Right renal cortex interstitium (tissue), 3 donors: ENCODE measurements at regions not wholly inside any gene's neighbourhood (a gene's known extent, or its start where the extent isn't known, plus 50 kb on each side); places are given as distances from the start of the nearest gene placed in this dataset.
"Not testable (repeated sequence)": the region's sequence is repeated elsewhere in the genome, so short reads cannot be mapped to it uniquely, and the experiment has no call there.

Experiments used
- DNase-seq, 3 donors: peaks; one replicate each; pipeline ENCODE4 v3.0.0-alpha.2; 2013; ENCODE audit warnings: low read depth in 3 of 3, low spot score in 2 of 3

- DNase-seq: no peak
These were observed 386.5 kb upstream of the SGO1 start for GRCh38 chr3:20572473-20572872.

- DNase-seq: no peak
These were observed 383.3 kb upstream of the SGO1 start for GRCh38 chr3:20569310-20569709.

- no peak for DNase-seq
These were observed 379.0 kb upstream of the SGO1 start for GRCh38 chr3:20564966-20565365.

- DNase-seq: no peak
These were observed 378.0 kb upstream of the SGO1 start for GRCh38 chr3:20563985-20564384.

GRCh38 chr3:20563251-20563650 is 377.2 kb upstream of the SGO1 start:
- DNase-seq: no peak

- DNase-seq: no peak
These were observed 375.2 kb upstream of the SGO1 start for GRCh38 chr3:20561166-20561565.

- DNase-seq: not testable (repeated sequence)
These were observed 374.4 kb upstream of the SGO1 start for GRCh38 chr3:20560446-20560845.

- no peak for DNase-seq
These were observed 372.2 kb upstream of the SGO1 start for GRCh38 chr3:20558161-20558560.

GRCh38 chr3:20556661-20557060 is 370.7 kb upstream of the SGO1 start:
- DNase-seq: no peak

GRCh38 chr3:20552605-20553275 is 366.7 kb upstream of the SGO1 start:
- no peak for DNase-seq

- DNase-seq: not testable (repeated sequence)
These were observed 361.6 kb upstream of the SGO1 start for GRCh38 chr3:20547361-20548269.

- no peak for DNase-seq
These were observed 360.6 kb upstream of the SGO1 start for GRCh38 chr3:20546636-20547035.

- no peak for DNase-seq
These were observed 357.7 kb upstream of the SGO1 start for GRCh38 chr3:20543535-20544226.

GRCh38 chr3:20540066-20540465 is 354.1 kb upstream of the SGO1 start:
- DNase-seq: no peak

- DNase-seq: no peak
These were observed 353.7 kb upstream of the SGO1 start for GRCh38 chr3:20539666-20540065.

GRCh38 chr3:20537234-20537633 is 351.2 kb upstream of the SGO1 start:
- no peak for DNase-seq

GRCh38 chr3:20529911-20530310 is 343.9 kb upstream of the SGO1 start:
- DNase-seq: no peak

- DNase-seq: no peak
These were observed 342.3 kb upstream of the SGO1 start for GRCh38 chr3:20528180-20528770.

- no peak for DNase-seq
These were observed 341.4 kb upstream of the SGO1 start for GRCh38 chr3:20527368-20527767.

- no peak for DNase-seq
These were observed 338.3 kb upstream of the SGO1 start for GRCh38 chr3:20524328-20524727.

- no peak for DNase-seq
These were observed 337.3 kb upstream of the SGO1 start for GRCh38 chr3:20523293-20523692.
